B cell (primary cell): ENCODE measurements at regions not wholly inside any gene's neighbourhood (a gene's known extent, or its start where the extent isn't known, plus 50 kb on each side); places are given as distances from the start of the nearest gene placed in this dataset.

ENCODE experiments used
- ATAC-seq: fragments of 200-7000 bp; cut with Tn5 transposase; one replicate; pipeline ENCODE4 v1.10.0; 2021; ENCODE audit warnings: low read depth, mild to moderate bottlenecking, moderate number of reproducible peaks, moderate library complexity
- CTCF ChIA-PET: fragments of 350-600 bp; sonication (Branson Sonifier 250); formaldehyde crosslinking; loops from one replicate; lab custom pipeline; 2021; ENCODE audit warnings: antibody characterized with exemption, inconsistent platforms; lab: Charles Lee
- POLR2A ChIA-PET: fragments of 350-600 bp; sonication (Branson Sonifier 250); formaldehyde crosslinking; loops from one replicate; lab custom pipeline; 2021; ENCODE audit warnings: antibody characterized with exemption; lab: Charles Lee
- DNase-seq: peaks from one replicate; pipeline ENCODE4 v3.0.0; 2013
- H2AFZ ChIP-seq: 2 replicates; pipeline ENCODE4 v1.6.1; 2012; ENCODE audit warnings: mild to moderate bottlenecking, low read depth, low read length; ENCODE audit not compliant: insufficient read depth, poor library complexity, severe bottlenecking
- H3K27ac ChIP-seq, 2 donors: 1 replicate in 1 of 2; 2 replicates in 1 of 2; pipeline ENCODE4 v1.5.1; 2012 to 2013; ENCODE audit warnings: low read length in 2 of 2, mild to moderate bottlenecking in 2 of 2, moderate library complexity in 1 of 2
- H3K27me3 ChIP-seq, 4 experiments: fragments of 200-600 bp in 1 of 4; sonication (generic) in 1 of 4; replicated peaks in 1 of 4; 1 replicate in 2 of 4; 2 replicates in 2 of 4; pipeline versions ENCODE4 v1.6.1 to v1.7.0; 2013 to 2016; ENCODE audit warnings: low read length in 3 of 4, mild to moderate bottlenecking in 2 of 4, mixed read lengths in 1 of 4, moderate library complexity in 1 of 4; ENCODE audit not compliant: insufficient read depth in 4 of 4, control insufficient read depth in 3 of 4; ENCODE audit errors: control extremely low read depth in 1 of 4
- H3K36me3 ChIP-seq, 2 experiments: replicated peaks in 1 of 2; 1 replicate in 1 of 2; 2 replicates in 1 of 2; pipeline versions ENCODE4 v1.6.1 to v1.7.1; 2013; ENCODE audit warnings: low read length in 1 of 2; ENCODE audit not compliant: insufficient read depth in 2 of 2, control insufficient read depth in 1 of 2; ENCODE audit errors: control extremely low read depth in 1 of 2, extremely low read depth in 1 of 2
- H3K4me1 ChIP-seq, 2 donors: fragments of 200-600 bp in 1 of 2; sonication (generic) in 1 of 2; 1 replicate in 1 of 2; 2 replicates in 1 of 2; pipeline versions ENCODE4 v1.5.1 to v1.6.1; 2013 to 2017; ENCODE audit warnings: low read length in 2 of 2; ENCODE audit not compliant: control insufficient read depth in 2 of 2, insufficient read depth in 2 of 2
- H3K4me2 ChIP-seq: replicated peaks from 2 replicates; pipeline ENCODE3; 2012; ENCODE audit warnings: mild to moderate bottlenecking, low read depth, low read length; ENCODE audit not compliant: poor library complexity, severe bottlenecking
- H3K4me3 ChIP-seq, 5 experiments: fragments of 200-600 bp in 1 of 5; sonication (generic) in 1 of 5; 1 replicate in 3 of 5; 2 replicates in 2 of 5; pipeline versions ENCODE4 v1.5.1 to v1.7.0; 2011 to 2016; ENCODE audit warnings: low read length in 4 of 5, mild to moderate bottlenecking in 4 of 5, low read depth in 2 of 5, control low read depth in 1 of 5, moderate library complexity in 1 of 5; ENCODE audit not compliant: insufficient read depth in 1 of 5; ENCODE audit errors: control extremely low read depth in 1 of 5, extremely low read depth in 1 of 5
- H3K79me2 ChIP-seq: fragments of 200-600 bp; sonication (generic); one replicate; pipeline ENCODE4 v1.6.0; 2016; ENCODE audit warnings: low read length; ENCODE audit not compliant: control insufficient read depth, insufficient read depth
- H3K9ac ChIP-seq: fragments of 200-600 bp; sonication (generic); 2 replicates; pipeline ENCODE4 v1.6.1; 2017; ENCODE audit warnings: mild to moderate bottlenecking, low read length, moderate library complexity
- H3K9me3 ChIP-seq, 3 donors: one replicate each; pipeline versions ENCODE4 v1.6.1 to v1.7.1; 2013; ENCODE audit warnings: low read length in 2 of 3; ENCODE audit not compliant: control insufficient read depth in 2 of 3, insufficient read depth in 1 of 3; ENCODE audit errors: control extremely low read depth in 1 of 3
- H4K20me1 ChIP-seq: 2 replicates; pipeline ENCODE4 v1.6.0; 2012; ENCODE audit warnings: mild to moderate bottlenecking, low read length; ENCODE audit not compliant: insufficient read depth, control insufficient read depth, poor library complexity, severe bottlenecking
- H3K27ac Mint-ChIP-seq: one replicate; pipeline ENCODE4 v1.8.0; 2021; ENCODE audit warnings: mixed read lengths
- H3K27me3 Mint-ChIP-seq: one replicate; pipeline ENCODE4 v1.8.0; 2021; ENCODE audit warnings: mixed read lengths
- H3K4me1 Mint-ChIP-seq: one replicate; pipeline ENCODE4 v1.8.0; 2021; ENCODE audit warnings: mixed read lengths
- H3K4me3 Mint-ChIP-seq: one replicate; pipeline ENCODE4 v1.8.0; 2021; ENCODE audit warnings: mixed read lengths
- H3K9me3 Mint-ChIP-seq: one replicate; pipeline ENCODE4 v1.8.0; 2022; ENCODE audit warnings: mixed read lengths; ENCODE audit not compliant: insufficient read depth
- EZH2 ChIP-seq: IDR thresholded peaks from 2 replicates; pipeline ENCODE4 v1.6.1; 2012; ENCODE audit warnings: borderline replicate concordance, low read depth, mild to moderate bottlenecking, moderate library complexity, low read length; ENCODE audit not compliant: insufficient read depth, poor library complexity, severe bottlenecking
- WGBS: methylation state at CpG from one replicate; pipeline ENCODE4 v1.1.5; 2013; ENCODE audit warnings: missing lambda C conversion rate; ENCODE audit not compliant: insufficient coverage; 5-methylcytosine and 5-hydroxymethylcytosine counted together
- intact Hi-C: fragments of 100-400 bp; cut with micrococcal nuclease; formaldehyde crosslinking; loops from one replicate; pipeline ENCODE4 v1.10.0; 2022
- TF ChIP-seq, protein P1 (sequence below): fragments of 200-600 bp; IDR thresholded peaks from one replicate; pipeline ENCODE4 v1.8.0; 2022; ENCODE audit warnings: antibody characterized with exemption, mild to moderate bottlenecking

DNA sequence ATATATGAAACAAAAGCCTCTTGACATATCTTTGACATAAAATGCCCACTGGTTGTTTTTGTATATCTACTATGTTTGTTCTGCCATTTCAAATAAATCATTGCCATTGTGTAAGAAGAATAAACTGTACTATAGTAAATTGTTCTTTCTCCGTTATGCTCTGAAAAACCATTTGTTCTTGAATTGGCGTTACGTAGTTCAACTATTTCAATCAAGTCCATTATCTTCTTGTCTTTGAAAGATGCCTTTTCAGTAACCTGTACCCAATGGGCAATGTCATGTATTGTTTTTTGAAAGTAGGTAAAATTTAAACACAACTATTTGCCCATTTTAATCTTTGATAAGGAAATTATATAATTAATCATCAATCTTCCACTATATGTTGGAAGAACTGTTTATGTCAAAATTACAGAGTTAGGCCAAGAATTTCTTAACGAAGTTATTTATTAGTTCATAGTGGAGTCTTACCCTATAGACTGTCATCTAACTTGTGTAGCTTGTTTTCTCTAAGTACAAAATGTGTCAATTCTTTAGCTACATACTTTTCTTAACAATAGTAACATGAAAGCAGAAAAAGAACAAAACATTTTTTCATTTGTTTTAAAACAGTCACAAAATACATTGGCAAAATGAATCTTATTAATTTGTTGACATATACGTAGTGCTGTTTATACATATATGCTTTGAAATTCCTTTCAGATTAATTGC is 294.8 kb downstream of the PTPRC start:
- intact Hi-C loops, result loop anchor here (2.0 kb wide), 1 partner anchor 13 kb away; no protein-coding TSS in a partner anchor
- Mint-ChIP-seq H3K27ac (peak overlapping the region; percentile 57), H3K9me3 (no peaks in the 10 kb centered on the region), H3K4me3 (peak overlapping the region; percentile 76), H3K4me1 (peaks cover 47% of the 10 kb centered on the region), H3K27me3 (no peaks in the 10 kb centered on the region)
- Histone ChIP-seq H3K4me3 (peak overlapping the region in 2 of 5 experiments; percentile 80 to 92), H4K20me1 (no peaks in the 10 kb centered on the region), H3K79me2 (peaks cover 42% of the 10 kb centered on the region), H3K9ac (peak overlapping the region; percentile 69), H3K27ac (peak overlapping the region in 1 of 2 donors; percentile 70), H3K4me1 (peaks cover 23 to 52% of the 10 kb centered on the region in 2 donors), H3K9me3 (no peaks in the 10 kb centered on the region), H2AFZ (peak overlapping the region; percentile 35), H3K36me3 (no peaks in the 10 kb centered on the region), H3K27me3 (peaks cover 0 to 5% (median 0%) of the 10 kb centered on the region in 4 experiments), H3K4me2 (peak overlapping the region; percentile 70)
- ATAC-seq (no peak), DNase-seq (no peak)
- ChIA-PET CTCF (no interaction called here), POLR2A (no interaction called here)
- TF ChIP-seq EZH2, result no peak
- WGBS, result no CpG with 5 or more reads among the region's 5 CpGs

DNA sequence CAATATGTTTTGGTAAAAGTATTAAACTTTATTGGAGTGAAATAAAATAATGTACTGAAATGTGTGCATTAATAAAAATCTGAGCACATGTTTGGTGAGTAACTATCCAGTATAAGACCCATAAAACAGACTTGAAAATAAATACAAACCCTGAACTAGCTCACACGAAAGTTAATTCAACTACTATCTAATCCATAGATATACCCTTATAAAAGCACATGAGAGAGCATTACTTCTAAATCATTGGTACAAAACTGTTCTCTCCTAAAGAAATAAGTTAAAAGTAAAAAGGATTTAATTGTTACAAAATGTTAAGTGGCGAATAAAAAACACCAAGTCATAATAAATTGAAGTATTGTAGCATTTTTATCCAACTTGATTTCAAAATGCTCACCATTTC is 295.6 kb downstream of the PTPRC start:
- Mint-ChIP-seq H3K4me3 (no peak overlapping the region), H3K9me3 (no peaks in the 10 kb centered on the region), H3K4me1 (peaks cover 46% of the 10 kb centered on the region), H3K27me3 (no peaks in the 10 kb centered on the region), H3K27ac (no peak overlapping the region)
- H4K20me1 ChIP-seq, result no peaks in the 10 kb centered on the region
- H3K4me2 ChIP-seq, result peak overlapping the region; percentile 70
- DNase-seq (peak; percentile 15), ATAC-seq (no peak)
- H3K4me1 ChIP-seq, result peaks cover 18 to 47% of the 10 kb centered on the region in 2 donors
- no peak for TF ChIP-seq EZH2
- TF ChIP-seq, protein P1, sequence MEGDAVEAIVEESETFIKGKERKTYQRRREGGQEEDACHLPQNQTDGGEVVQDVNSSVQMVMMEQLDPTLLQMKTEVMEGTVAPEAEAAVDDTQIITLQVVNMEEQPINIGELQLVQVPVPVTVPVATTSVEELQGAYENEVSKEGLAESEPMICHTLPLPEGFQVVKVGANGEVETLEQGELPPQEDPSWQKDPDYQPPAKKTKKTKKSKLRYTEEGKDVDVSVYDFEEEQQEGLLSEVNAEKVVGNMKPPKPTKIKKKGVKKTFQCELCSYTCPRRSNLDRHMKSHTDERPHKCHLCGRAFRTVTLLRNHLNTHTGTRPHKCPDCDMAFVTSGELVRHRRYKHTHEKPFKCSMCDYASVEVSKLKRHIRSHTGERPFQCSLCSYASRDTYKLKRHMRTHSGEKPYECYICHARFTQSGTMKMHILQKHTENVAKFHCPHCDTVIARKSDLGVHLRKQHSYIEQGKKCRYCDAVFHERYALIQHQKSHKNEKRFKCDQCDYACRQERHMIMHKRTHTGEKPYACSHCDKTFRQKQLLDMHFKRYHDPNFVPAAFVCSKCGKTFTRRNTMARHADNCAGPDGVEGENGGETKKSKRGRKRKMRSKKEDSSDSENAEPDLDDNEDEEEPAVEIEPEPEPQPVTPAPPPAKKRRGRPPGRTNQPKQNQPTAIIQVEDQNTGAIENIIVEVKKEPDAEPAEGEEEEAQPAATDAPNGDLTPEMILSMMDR, result no peak
- H2AFZ ChIP-seq, result peak overlapping the region; percentile 48
- H3K79me2 ChIP-seq, result peaks cover 36% of the 10 kb centered on the region
- H3K9ac ChIP-seq, result peak overlapping the region; percentile 69
- no CpG with 5 or more reads among the region's 2 CpGs for WGBS
- ChIA-PET POLR2A (no interaction called here), CTCF (no interaction called here)
- peaks cover 0 to 5% (median 0%) of the 10 kb centered on the region in 4 experiments for H3K27me3 ChIP-seq
- peak overlapping the region; percentile 26 to 70 for H3K27ac ChIP-seq
- no peaks in the 10 kb centered on the region for H3K9me3 ChIP-seq
- intact Hi-C loops, result no loop called here
- no peaks in the 10 kb centered on the region for H3K36me3 ChIP-seq
- H3K4me3 ChIP-seq, result peak overlapping the region; percentile 31 to 92 (median 37)
